Liver (tissue), 8 donors: ENCODE measurements at regions not wholly inside any gene's neighbourhood (a gene's known extent, or its start where the extent isn't known, plus 50 kb on each side); places are given as distances from the start of the nearest gene placed in this dataset.
A peak's percentile ranks its signal among the peaks of the same experiment; 100 is the strongest.

ENCODE experiments used
- DNase-seq: peaks from one replicate; pipeline ENCODE4 v3.0.0-alpha.2; 2017; ENCODE audit warnings: low spot score
- H3K27ac ChIP-seq, 2 donors: one replicate each; pipeline ENCODE4 v1.7.0; 2013; ENCODE audit warnings: inconsistent platforms in 2 of 2, low read length in 2 of 2, control low read depth in 1 of 2, low read depth in 1 of 2, mild to moderate bottlenecking in 1 of 2
- H3K27me3 ChIP-seq, 4 donors: one replicate each; pipeline versions ENCODE4 v1.6.1 to v1.7.0; 2013; ENCODE audit warnings: low read length in 3 of 4, inconsistent platforms in 1 of 4, mild to moderate bottlenecking in 1 of 4, moderate library complexity in 1 of 4; ENCODE audit not compliant: control insufficient read depth in 4 of 4, insufficient read depth in 4 of 4
- H3K36me3 ChIP-seq, 4 donors: one replicate each; pipeline versions ENCODE4 v1.6.1 to v1.7.0; 2013; ENCODE audit warnings: low read length in 3 of 4, mild to moderate bottlenecking in 3 of 4, low read depth in 1 of 4, moderate library complexity in 1 of 4; ENCODE audit not compliant: control insufficient read depth in 4 of 4, insufficient read depth in 3 of 4
- H3K4me1 ChIP-seq, 4 donors: one replicate each; pipeline versions ENCODE4 v1.6.1 to v1.7.0; 2013; ENCODE audit warnings: low read length in 3 of 4, mild to moderate bottlenecking in 3 of 4, moderate library complexity in 1 of 4; ENCODE audit not compliant: control insufficient read depth in 4 of 4, insufficient read depth in 4 of 4
- H3K4me3 ChIP-seq, 3 donors: one replicate each; pipeline versions ENCODE4 v1.6.1 to v1.7.0; 2013; ENCODE audit warnings: low read length in 3 of 3, control low read depth in 1 of 3, low read depth in 1 of 3, mild to moderate bottlenecking in 1 of 3
- H3K9ac ChIP-seq, 2 donors: one replicate each; pipeline ENCODE4 v1.7.0; 2013; ENCODE audit warnings: low read length in 2 of 2, mild to moderate bottlenecking in 2 of 2, moderate library complexity in 2 of 2, control low read depth in 1 of 2, low read depth in 1 of 2
- H3K9me3 ChIP-seq, 4 donors: one replicate each; pipeline versions ENCODE4 v1.6.1 to v1.7.0; 2013; ENCODE audit warnings: low read length in 3 of 4; ENCODE audit not compliant: control insufficient read depth in 4 of 4
- ATF3 ChIP-seq: IDR thresholded peaks from 2 replicates; pipeline ENCODE4 v1.6.1; 2016; ENCODE audit warnings: antibody characterized with exemption
- CTCF ChIP-seq: fragments of 150-350 bp; IDR thresholded peaks from 2 replicates; pipeline ENCODE4 v1.5.1; 2017; ENCODE audit warnings: improper control_type of control experiment, low read depth, low read length; ENCODE audit not compliant: missing input control
- EGR1 ChIP-seq, 2 donors: IDR thresholded peaks; 2 replicates each; pipeline ENCODE4 v1.6.1; 2016 to 2018; ENCODE audit warnings: antibody characterized with exemption in 2 of 2, low read depth in 2 of 2
- FOXA1 ChIP-seq: IDR thresholded peaks from 2 replicates; pipeline ENCODE4 v1.6.1; 2016; ENCODE audit warnings: antibody characterized with exemption
- FOXA2 ChIP-seq: IDR thresholded peaks from 2 replicates; pipeline ENCODE4 v1.6.1; 2016; ENCODE audit warnings: antibody characterized with exemption
- GABPA ChIP-seq, 2 donors: IDR thresholded peaks in 1 of 2; conservative IDR thresholded peaks in 1 of 2; 2 replicates each; pipeline ENCODE4 v1.6.1; 2016; ENCODE audit warnings: antibody characterized with exemption in 2 of 2, mild to moderate bottlenecking in 1 of 2, moderate library complexity in 1 of 2
- HNF4A ChIP-seq, 2 donors: conservative IDR thresholded peaks; 2 replicates each; pipeline ENCODE4 v1.6.1; 2016; ENCODE audit warnings: antibody characterized with exemption in 2 of 2, mild to moderate bottlenecking in 2 of 2
- HNF4G ChIP-seq: IDR thresholded peaks from 2 replicates; pipeline ENCODE4 v1.6.1; 2016; ENCODE audit warnings: antibody characterized with exemption
- MAX ChIP-seq: IDR thresholded peaks from 2 replicates; pipeline ENCODE4 v1.6.1; 2016; ENCODE audit warnings: antibody characterized with exemption
- NR2F2 ChIP-seq: IDR thresholded peaks from 2 replicates; pipeline ENCODE4 v1.6.1; 2016; ENCODE audit warnings: antibody characterized with exemption
- RAD21 ChIP-seq, 2 donors: IDR thresholded peaks; 2 replicates each; pipeline ENCODE4 v1.6.1; 2016; ENCODE audit warnings: antibody characterized with exemption in 2 of 2, mild to moderate bottlenecking in 2 of 2
- REST ChIP-seq: IDR thresholded peaks from 2 replicates; pipeline ENCODE4 v1.6.1; 2016; ENCODE audit warnings: antibody characterized with exemption, mild to moderate bottlenecking
- RXRA ChIP-seq, 2 donors: IDR thresholded peaks; 2 replicates each; pipeline ENCODE4 v1.6.1; 2017 to 2018; ENCODE audit warnings: antibody characterized with exemption in 2 of 2, mild to moderate bottlenecking in 1 of 2
- SP1 ChIP-seq: IDR thresholded peaks from 2 replicates; pipeline ENCODE4 v1.6.1; 2018; ENCODE audit warnings: antibody characterized with exemption, mild to moderate bottlenecking
- TAF1 ChIP-seq: conservative IDR thresholded peaks from 2 replicates; pipeline ENCODE4 v1.6.1; 2016; ENCODE audit warnings: antibody characterized with exemption, mild to moderate bottlenecking
- YY1 ChIP-seq: IDR thresholded peaks from 2 replicates; pipeline ENCODE4 v1.6.1; 2016; ENCODE audit warnings: antibody characterized with exemption, mild to moderate bottlenecking
- ZBTB33 ChIP-seq: IDR thresholded peaks from 2 replicates; pipeline ENCODE4 v1.6.1; 2016; ENCODE audit warnings: antibody characterized with exemption
- WGBS: extraction: QIAGEN DNeasy Blood & Tissue Kit; methylation state at CpG from one replicate; pipeline ENCODE4 v1.1.7; 2013; 5-methylcytosine and 5-hydroxymethylcytosine counted together
- donor health status: healthy.
- donor health status: healthy.
- donor health status: healthy.
- donor health status: healthy.
- donor health status: healthy.

- Histone ChIP-seq H3K27ac (peak overlapping the region; percentile 70 to 78), H3K27me3 (no peaks in the 10 kb centered on the region), H3K9ac (no peak overlapping the region), H3K9me3 (no peaks in the 10 kb centered on the region), H3K4me3 (no peak overlapping the region), H3K36me3 (no peaks in the 10 kb centered on the region), H3K4me1 (no peaks in the 10 kb centered on the region)
- 61% methylated on average over 12 of the region's 12 CpGs for WGBS
- DNase-seq: no peak
- no peak for TF ChIP-seq GABPA (IDR thresholded peaks at IDR 0.05 in 1 of 2, conservative IDR thresholded peaks at IDR 0.05 in 1 of 2)
These were observed 1026.2 kb upstream of the NR2F2 start for GRCh38 chr15:95304151-95304946.

- no peak for DNase-seq
- no peaks in the 10 kb centered on the region for H3K27me3 ChIP-seq
- 51% methylated on average over 4 of the region's 4 CpGs for WGBS
- TF ChIP-seq FOXA2 (no peak), HNF4G (no peak), SP1 (no peak), YY1 (no peak), ATF3 (no peak), ZBTB33 (no peak), FOXA1 (no peak), EGR1 (IDR thresholded peaks at IDR 0.05; ENCODE audit: low read depth in 2 of 2) (no peak), RAD21 (IDR thresholded peaks at IDR 0.05) (no peak), REST (no peak), NR2F2 (no peak), MAX (no peak), CTCF (no peak), TAF1 (no peak), RXRA (IDR thresholded peaks at IDR 0.05) (no peak), HNF4A (conservative IDR thresholded peaks at IDR 0.05) (no peak), GABPA (IDR thresholded peaks at IDR 0.05 in 1 of 2, conservative IDR thresholded peaks at IDR 0.05 in 1 of 2) (no peak)
- H3K9me3 ChIP-seq: no peaks in the 10 kb centered on the region
- H3K27ac ChIP-seq: peak overlapping the region; percentile 13 to 78
- H3K36me3 ChIP-seq: no peaks in the 10 kb centered on the region
- H3K9ac ChIP-seq: no peak overlapping the region
- no peak overlapping the region for H3K4me3 ChIP-seq
- H3K4me1 ChIP-seq: no peaks in the 10 kb centered on the region
These were observed 1025.5 kb upstream of the NR2F2 start for GRCh38 chr15:95304947-95305400.
